ENCODE measurements at regions not wholly inside any gene's neighbourhood (a gene's known extent, or its start where the extent isn't known, plus 50 kb on each side); places are given as distances from the start of the nearest gene placed in this dataset.

- no peak for TF ChIP-seq CTCF (IDR thresholded peaks at IDR 0.05; ENCODE audit: insufficient read depth, low read length)
- DNase-seq (ENCODE audit: low read depth) = no peak
- no peak overlapping the region for H3K4me3 ChIP-seq (ENCODE audit: low read depth, low read length)
Observed at GRCh38 chr10:33715303-33715975, 381.0 kb upstream of the NRP1 start.

- no peak overlapping the region for H3K4me3 ChIP-seq (ENCODE audit: low read depth, low read length)
- no peak for TF ChIP-seq CTCF (IDR thresholded peaks at IDR 0.05; ENCODE audit: insufficient read depth, low read length)
- no peak for DNase-seq (ENCODE audit: low read depth)
Observed at GRCh38 chr10:33712825-33713224, 378.4 kb upstream of the NRP1 start.

- H3K4me3 ChIP-seq (ENCODE audit: low read depth, low read length) = no peak overlapping the region
- no peak for TF ChIP-seq CTCF (IDR thresholded peaks at IDR 0.05; ENCODE audit: insufficient read depth, low read length)
- DNase-seq (ENCODE audit: low read depth) = no peak
Observed at GRCh38 chr10:33710006-33710405, 375.5 kb upstream of the NRP1 start.

GRCh38 chr10:33709008-33709753 lies 374.7 kb upstream of the NRP1 start:
- no peak for TF ChIP-seq CTCF (IDR thresholded peaks at IDR 0.05; ENCODE audit: insufficient read depth, low read length)
- no peak for DNase-seq (ENCODE audit: low read depth)
- H3K4me3 ChIP-seq (ENCODE audit: low read depth, low read length) = no peak overlapping the region

- H3K4me3 ChIP-seq (ENCODE audit: low read depth, low read length) = no peak overlapping the region
- no peak for DNase-seq (ENCODE audit: low read depth)
- no peak for TF ChIP-seq CTCF (IDR thresholded peaks at IDR 0.05; ENCODE audit: insufficient read depth, low read length)
Observed at GRCh38 chr10:33708561-33708960, 374.1 kb upstream of the NRP1 start.

- no peak for TF ChIP-seq CTCF (IDR thresholded peaks at IDR 0.05; ENCODE audit: insufficient read depth, low read length)
- H3K4me3 ChIP-seq (ENCODE audit: low read depth, low read length) = no peak overlapping the region
- peak; percentile 87 for DNase-seq (ENCODE audit: low read depth)
Observed at GRCh38 chr10:33706746-33707145, 372.3 kb upstream of the NRP1 start.
